ENCODE measurements at regions not wholly inside any gene's neighbourhood (a gene's known extent, or its start where the extent isn't known, plus 50 kb on each side); places are given as distances from the start of the nearest gene placed in this dataset.

- H3K4me1 ChIP-seq, result peaks cover 21% of the 10 kb centered on the region
- no peak overlapping the region for H3K4me2 ChIP-seq
- POLR2A ChIA-PET, result interaction anchor here (0.6 kb wide), 1 partner anchor 32 kb away, joined by 6 read pairs; no protein-coding TSS in a partner anchor
- no peak for FAIRE-seq
- TF ChIP-seq TP53 (CRISPR knock-in tag; IDR thresholded peaks at IDR 0.05), result no peak
- TF ChIP-seq PHF8 (IDR thresholded peaks at IDR 0.05; ENCODE audit: borderline replicate concordance, low read depth), result no peak
- TF ChIP-seq FOSB (CRISPR knock-in tag; IDR thresholded peaks at IDR 0.05), result no peak
- DNase-seq (ENCODE audit: low read depth in 1 of 2, low spot score in 1 of 2), result no peak
- 0 out of 3 replicates have a peak, but pooled peaks cover 3% of the 10 kb centered on the region for H3K9me3 ChIP-seq
- H3K4me3 ChIP-seq, result no peak overlapping the region
- no peak for ATAC-seq
- H3K27ac ChIP-seq, result no peak overlapping the region
- CTCF ChIA-PET, result interaction anchor here (0.6 to 1.4 kb wide), 2 partner anchors 95 to 634 kb away, joined by 3 read pairs; no protein-coding TSS in a partner anchor
- 86% methylated on average over 3 of the region's 3 CpGs for WGBS (ENCODE audit: missing lambda C conversion rate)
Measured at GRCh38 chr20:17837179-17837578, 131.4 kb downstream of the SNX5 start.

GRCh38 chr20:17836303-17836861, 132.2 kb downstream of the SNX5 start:
- DNase-seq (ENCODE audit: low read depth in 1 of 2, low spot score in 1 of 2) (peak in 1 of 2 experiments; percentile 21), ATAC-seq (peak; percentile 31 to 51; a peak in 4 of 6 replicates), FAIRE-seq (no peak)
- Histone ChIP-seq H3K9me3 (0 out of 3 replicates have a peak, but pooled peaks cover 3% of the 10 kb centered on the region), H3K27ac (peak overlapping the region in 1 of 2 experiments; percentile 91; a peak in 4 of 6 replicates), H3K4me2 (peak overlapping the region; percentile 66; the same call in 1 of the 3 replicates), H3K4me3 (no peak overlapping the region), H3K4me1 (peaks cover 21% of the 10 kb centered on the region)
- no peak for TF ChIP-seq CBX8 (IDR thresholded peaks at IDR 0.05)
- no peak for TF ChIP-seq CTCF (IDR thresholded peaks at IDR 0.05)
- no peak for TF ChIP-seq ESRRA (IDR thresholded peaks at IDR 0.05; ENCODE audit: borderline replicate concordance, low read length)
- CTCF ChIA-PET, result interaction anchor here (0.9 kb wide), 1 partner anchor 21 kb away, joined by 3 read pairs; no protein-coding TSS in a partner anchor
- WGBS (ENCODE audit: missing lambda C conversion rate), result 90% methylated on average over 12 of the region's 12 CpGs
- POLR2A ChIA-PET, result interaction anchor here (0.6 kb wide), 1 partner anchor 31 kb away, joined by 6 read pairs; no protein-coding TSS in a partner anchor

- DNase-seq (ENCODE audit: low read depth in 1 of 2, low spot score in 1 of 2), result no peak
- POLR2A ChIA-PET, result no interaction called here
- CTCF ChIA-PET, result interaction anchor here (0.9 kb wide), 1 partner anchor 22 kb away, joined by 3 read pairs; no protein-coding TSS in a partner anchor
- Histone ChIP-seq H3K4me2 (peak overlapping the region; percentile 66), H3K27ac (peak overlapping the region; percentile 77 to 91), H3K4me1 (peaks cover 21% of the 10 kb centered on the region), H3K9me3 (0 out of 3 replicates have a peak, but pooled peaks cover 3% of the 10 kb centered on the region), H3K4me3 (no peak overlapping the region)
- no peak for ATAC-seq
- 93% methylated on average over 9 of the region's 9 CpGs for WGBS (ENCODE audit: missing lambda C conversion rate)
- FAIRE-seq, result no peak
- TF ChIP-seq POLR2AphosphoS2 (conservative IDR thresholded peaks at IDR 0.05; ENCODE audit: low read length), result no peak
Measured at GRCh38 chr20:17835934-17836300, 132.7 kb downstream of the SNX5 start.

- DNase-seq (ENCODE audit: low read depth in 1 of 2, low spot score in 1 of 2), result peak; percentile 72 to 81
- H3K27ac ChIP-seq, result peak overlapping the region; percentile 77 to 91
- POLR2A ChIA-PET, result no interaction called here
- FAIRE-seq, result no peak
- H3K4me3 ChIP-seq, result no peak overlapping the region
- peaks cover 21% of the 10 kb centered on the region for H3K4me1 ChIP-seq
- 0 out of 3 replicates have a peak, but pooled peaks cover 3% of the 10 kb centered on the region for H3K9me3 ChIP-seq
- peak overlapping the region; percentile 66 for H3K4me2 ChIP-seq
- 42% methylated on average over 13 of the region's 15 CpGs for WGBS (ENCODE audit: missing lambda C conversion rate)
- CTCF ChIA-PET, result interaction anchor here (0.9 kb wide), 1 partner anchor 22 kb away, joined by 3 read pairs; no protein-coding TSS in a partner anchor
- peak; percentile 91 to 93 for ATAC-seq
- TF ChIP-seq EHMT2 (IDR thresholded peaks at IDR 0.05; ENCODE audit: low read depth), result no peak
- no peak for TF ChIP-seq RAD21 (conservative IDR thresholded peaks at IDR 0.05 in 1 of 2, IDR thresholded peaks at IDR 0.05 in 1 of 2)
- TF ChIP-seq E2F6 (IDR thresholded peaks at IDR 0.05; ENCODE audit: borderline replicate concordance, low read depth), result 0 out of 2 replicates have a peak, but pooled peaks have one; percentile 48
- TF ChIP-seq FOSB (CRISPR knock-in tag; IDR thresholded peaks at IDR 0.05), result no peak
- TF ChIP-seq NR3C1 (IDR thresholded peaks at IDR 0.05), result no peak
- no peak for TF ChIP-seq NPAS2 (CRISPR knock-in tag; IDR thresholded peaks at IDR 0.05; ENCODE audit: borderline replicate concordance)
- no peak for TF ChIP-seq HES2 (IDR thresholded peaks at IDR 0.05)
- peak; percentile 71; the same call in 1 of the 2 replicates for TF ChIP-seq MAX (IDR thresholded peaks at IDR 0.05)
- TF ChIP-seq RNF2 (IDR thresholded peaks at IDR 0.05; ENCODE audit: borderline replicate concordance, low read depth), result no peak
- no peak for TF ChIP-seq ELK1 (IDR thresholded peaks at IDR 0.05; ENCODE audit: low read depth, low read length)
- 0 out of 2 replicates have a peak, but pooled peaks have one; percentile 38 for TF ChIP-seq HOXB13 (CRISPR knock-in tag; IDR thresholded peaks at IDR 0.05; ENCODE audit: low read depth)
- no peak for TF ChIP-seq REST (IDR thresholded peaks at IDR 0.05)
Measured at GRCh38 chr20:17835240-17835933, 133.2 kb downstream of the SNX5 start.
